ENCODE measurements at regions not wholly inside any gene's neighbourhood (a gene's known extent, or its start where the extent isn't known, plus 50 kb on each side); places are given as distances from the start of the nearest gene placed in this dataset.

- TF ChIP-seq POLR2A (IDR thresholded peaks at IDR 0.05) = no peak
- no peak for TF ChIP-seq CTCF (IDR thresholded peaks at IDR 0.05)
These were observed 406.2 kb downstream of the NUP35 start for GRCh38 chr2:183530333-183530901.
